VCaP (cell line): ENCODE measurements at regions not wholly inside any gene's neighbourhood (a gene's known extent, or its start where the extent isn't known, plus 50 kb on each side); places are given as distances from the start of the nearest gene placed in this dataset.

Experiments
- H3K27ac ChIP-seq: fragments of 450-650 bp; 2 replicates; pipeline ENCODE4 v1.5.1; 2017
- CTCF ChIP-seq: fragments of 450-650 bp; conservative IDR thresholded peaks from 2 replicates; pipeline ENCODE4 v1.5.1; 2017; ENCODE audit warnings: mild to moderate bottlenecking, moderate library complexity

- no peak for TF ChIP-seq CTCF
- H3K27ac ChIP-seq = no peak overlapping the region
Observed at GRCh38 chr3:147958754-147959153, 549.6 kb downstream of the ZIC1 start.

GRCh38 chr3:147960786-147961185 is 551.6 kb downstream of the ZIC1 start:
- no peak overlapping the region for H3K27ac ChIP-seq
- no peak for TF ChIP-seq CTCF

- no peak overlapping the region for H3K27ac ChIP-seq
- no peak for TF ChIP-seq CTCF
Observed at GRCh38 chr3:147962408-147963164, 553.4 kb downstream of the ZIC1 start.

- no peak overlapping the region for H3K27ac ChIP-seq
- no peak for TF ChIP-seq CTCF
Observed at GRCh38 chr3:147963711-147964110, 554.5 kb downstream of the ZIC1 start.

GRCh38 chr3:147975165-147975564 is 566.0 kb downstream of the ZIC1 start:
- no peak overlapping the region for H3K27ac ChIP-seq
- TF ChIP-seq CTCF = no peak

GRCh38 chr3:147977001-147977400 is 567.8 kb downstream of the ZIC1 start:
- no peak for TF ChIP-seq CTCF
- no peak overlapping the region for H3K27ac ChIP-seq

GRCh38 chr3:147987549-147987948 is 578.4 kb downstream of the ZIC1 start:
- no peak overlapping the region for H3K27ac ChIP-seq
- TF ChIP-seq CTCF = no peak
